ENCODE measurements at regions not wholly inside any gene's neighbourhood (a gene's known extent, or its start where the extent isn't known, plus 50 kb on each side); places are given as distances from the start of the nearest gene placed in this dataset.

- H3K4me3 ChIP-seq (ENCODE audit: low read depth, poor library complexity, severe bottlenecking), result no peak overlapping the region
- DNase-seq (ENCODE audit: low spot score in 2 of 2), result no peak
- intact Hi-C loops (cut with DNase I; ENCODE audit: low total_unique reads), result no loop called here
- 78% methylated on average over 9 of the region's 9 CpGs for WGBS, 2 donors
- TF ChIP-seq CTCF (IDR thresholded peaks at IDR 0.05) (no peak), POLR2A (IDR thresholded peaks at IDR 0.05) (no peak)
Measured at GRCh38 chr11:109970516-109971183, 122.5 kb upstream of the ZC3H12C start.

DNA sequence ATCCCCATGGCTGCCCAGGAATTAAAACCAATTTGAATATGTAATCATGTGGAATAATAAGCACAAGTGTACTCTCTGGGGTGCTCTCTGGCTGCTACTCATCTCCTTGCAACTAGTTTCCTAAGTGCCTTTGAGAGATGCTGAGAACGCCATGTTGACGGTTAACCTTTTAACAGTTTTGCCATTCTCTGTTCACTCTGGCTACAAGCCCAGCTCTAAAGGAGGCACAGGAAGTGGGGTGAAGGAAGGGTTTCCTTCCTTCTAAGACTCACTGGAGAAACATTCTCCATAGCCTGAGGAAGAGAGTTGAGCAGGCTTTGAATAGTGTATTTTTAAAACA, 122.0 kb upstream of the ZC3H12C start:
- no peak overlapping the region for H3K4me3 ChIP-seq (ENCODE audit: low read depth, poor library complexity, severe bottlenecking)
- no peak for DNase-seq (ENCODE audit: low spot score in 2 of 2)
- no peak for TF ChIP-seq CTCF (IDR thresholded peaks at IDR 0.05)
- no peak for TF ChIP-seq POLR2A (IDR thresholded peaks at IDR 0.05)
- intact Hi-C loops (cut with DNase I; ENCODE audit: low total_unique reads), result no loop called here
- WGBS, 2 donors, result 48 to 57% methylated on average over 2 of the region's 2 CpGs

DNA sequence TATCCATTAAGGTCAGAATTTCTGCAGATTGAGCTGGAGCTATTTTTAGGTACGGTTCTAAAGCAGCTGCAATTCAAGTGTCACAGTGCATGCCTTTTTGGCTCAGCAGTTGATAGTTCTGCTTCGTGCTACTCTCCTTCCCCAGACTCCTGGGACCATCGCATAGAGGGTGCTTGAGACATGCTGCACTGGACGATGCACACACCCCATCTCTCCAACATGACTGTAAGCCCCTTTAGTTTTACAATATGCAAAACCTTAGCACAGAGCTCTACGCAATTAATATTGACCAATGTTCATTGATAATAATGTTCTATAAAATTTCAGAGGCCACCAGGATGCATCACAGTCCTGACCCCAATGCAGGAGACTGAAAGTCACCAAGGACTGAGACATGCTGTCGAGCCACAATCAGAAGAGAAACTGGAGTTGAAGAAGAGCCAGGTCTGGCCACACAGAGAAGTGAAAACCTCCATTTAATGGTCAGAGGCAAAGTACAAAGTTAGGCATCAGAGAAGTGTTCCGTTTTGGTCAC, 120.9 kb upstream of the ZC3H12C start:
- TF ChIP-seq CTCF (IDR thresholded peaks at IDR 0.05) (no peak), POLR2A (IDR thresholded peaks at IDR 0.05) (no peak)
- WGBS, 2 donors, result 67 to 68% methylated on average over 7 of the region's 7 CpGs
- no peak overlapping the region for H3K4me3 ChIP-seq (ENCODE audit: low read depth, poor library complexity, severe bottlenecking)
- intact Hi-C loops (cut with DNase I; ENCODE audit: low total_unique reads), result no loop called here
- no peak for DNase-seq (ENCODE audit: low spot score in 2 of 2)

DNA sequence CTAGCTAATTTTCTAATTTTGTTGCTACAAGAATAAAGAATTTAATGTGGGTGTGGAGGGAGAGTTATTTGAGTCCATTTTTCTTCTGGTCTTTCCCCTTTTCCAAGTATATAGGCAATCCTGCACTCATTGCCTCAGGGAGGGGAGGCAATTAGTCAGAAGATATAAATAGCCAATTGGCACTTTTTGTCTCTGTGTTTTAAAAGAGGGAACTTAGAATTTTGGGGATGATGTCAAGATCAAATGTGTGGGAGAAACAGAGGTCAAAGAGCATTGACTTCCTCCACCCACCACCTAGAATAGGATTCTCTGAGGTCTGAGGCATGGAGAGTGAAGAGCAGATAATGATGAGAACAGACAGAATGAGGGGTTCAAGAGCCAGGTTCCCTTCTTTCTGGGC, 120.3 kb upstream of the ZC3H12C start:
- intact Hi-C loops (cut with DNase I; ENCODE audit: low total_unique reads), result no loop called here
- no peak overlapping the region for H3K4me3 ChIP-seq (ENCODE audit: low read depth, poor library complexity, severe bottlenecking)
- no peak for TF ChIP-seq POLR2A (IDR thresholded peaks at IDR 0.05)
- DNase-seq (ENCODE audit: low spot score in 2 of 2), result no peak

DNA sequence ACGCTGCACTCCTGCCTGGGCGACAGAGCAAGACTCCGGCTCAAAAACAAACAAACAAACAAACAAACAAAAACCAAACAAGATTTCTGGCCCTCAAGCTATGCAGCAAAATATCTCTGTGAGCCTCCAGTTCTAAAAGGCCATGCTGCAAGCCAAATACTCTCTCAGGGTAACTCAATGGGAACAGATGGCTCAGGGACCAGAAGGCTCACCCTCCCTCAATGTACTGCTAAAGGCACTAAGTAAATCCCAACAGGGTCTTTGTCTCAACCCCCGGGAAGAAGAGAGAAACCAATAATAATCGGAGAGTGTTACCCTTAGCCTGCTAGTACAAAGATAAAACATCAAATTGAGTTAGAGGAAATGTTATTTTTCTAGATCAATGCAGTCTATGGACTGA, 119.7 kb upstream of the ZC3H12C start:
- WGBS, 2 donors, result 88 to 90% methylated on average over 5 of the region's 5 CpGs
- no peak overlapping the region for H3K4me3 ChIP-seq (ENCODE audit: low read depth, poor library complexity, severe bottlenecking)
- no peak for DNase-seq (ENCODE audit: low spot score in 2 of 2)
- TF ChIP-seq POLR2A (IDR thresholded peaks at IDR 0.05) (no peak), CTCF (IDR thresholded peaks at IDR 0.05) (no peak)
- intact Hi-C loops (cut with DNase I; ENCODE audit: low total_unique reads), result no loop called here

DNA sequence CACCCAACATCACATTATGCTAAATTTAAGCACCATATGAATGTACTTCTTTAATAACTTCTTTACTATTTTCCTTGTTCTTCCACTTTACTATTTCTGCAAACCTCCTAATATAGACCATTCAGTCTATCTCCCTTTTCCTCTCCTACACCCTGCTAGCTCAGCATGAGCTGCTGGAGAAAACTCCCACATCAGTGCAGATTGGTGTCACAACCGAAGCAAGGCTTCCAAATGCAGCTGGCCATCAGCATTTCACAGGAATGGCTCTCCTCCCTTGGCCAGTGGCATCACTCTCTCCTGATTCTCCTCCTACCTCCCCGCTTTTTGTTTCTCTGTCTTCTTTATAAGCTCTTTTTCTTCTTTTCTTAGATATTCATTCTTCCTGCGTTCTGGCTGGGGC, 118.7 kb upstream of the ZC3H12C start:
- no peak for TF ChIP-seq POLR2A (IDR thresholded peaks at IDR 0.05)
- no peak for DNase-seq (ENCODE audit: low spot score in 2 of 2)
- intact Hi-C loops (cut with DNase I; ENCODE audit: low total_unique reads), result no loop called here
- WGBS, 2 donors, result 85 to 89% methylated on average over 3 of the region's 3 CpGs
- H3K4me3 ChIP-seq (ENCODE audit: low read depth, poor library complexity, severe bottlenecking), result no peak overlapping the region

DNA sequence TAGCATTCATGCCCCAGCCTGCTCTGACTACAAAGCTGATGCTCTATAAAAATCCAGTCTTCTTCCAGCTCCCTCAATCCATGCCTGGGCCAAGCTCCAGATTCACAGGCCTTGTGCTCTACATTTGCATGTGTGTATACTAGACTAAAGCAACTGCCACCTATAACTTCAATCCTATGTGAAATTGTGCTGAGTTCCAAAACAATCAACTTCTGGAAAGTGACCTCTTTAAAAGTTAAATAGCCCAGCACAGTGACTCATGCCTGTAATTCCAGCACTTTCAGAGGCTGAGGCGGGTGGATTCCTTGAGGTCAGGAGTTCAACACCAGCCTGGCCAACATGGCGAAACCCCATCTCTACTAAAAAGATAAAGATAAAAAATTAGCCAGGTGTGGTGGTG, 114.3 kb upstream of the ZC3H12C start:
- no peak overlapping the region for H3K4me3 ChIP-seq (ENCODE audit: low read depth, poor library complexity, severe bottlenecking)
- 89 to 93% methylated on average over 2 of the region's 2 CpGs for WGBS, 2 donors
- intact Hi-C loops (cut with DNase I; ENCODE audit: low total_unique reads), result no loop called here
- TF ChIP-seq POLR2A (IDR thresholded peaks at IDR 0.05) (no peak), CTCF (IDR thresholded peaks at IDR 0.05) (no peak)
- DNase-seq (ENCODE audit: low spot score in 2 of 2), result no peak
